GM18873 (cell line): ENCODE measurements at regions not wholly inside any gene's neighbourhood (a gene's known extent, or its start where the extent isn't known, plus 50 kb on each side); places are given as distances from the start of the nearest gene placed in this dataset.
"Not testable (repeated sequence)": the region's sequence is repeated elsewhere in the genome, so short reads cannot be mapped to it uniquely, and the experiment has no call there.

Source experiments
- ATAC-seq: cut with Tn5 transposase; IDR thresholded peaks from one replicate; pipeline ENCODE4 v1.9.1; 2021; ENCODE audit warnings: mild to moderate bottlenecking, moderate library complexity, moderate number of reproducible peaks; ENCODE audit not compliant: unreplicated experiment, low FRiP score

DNA sequence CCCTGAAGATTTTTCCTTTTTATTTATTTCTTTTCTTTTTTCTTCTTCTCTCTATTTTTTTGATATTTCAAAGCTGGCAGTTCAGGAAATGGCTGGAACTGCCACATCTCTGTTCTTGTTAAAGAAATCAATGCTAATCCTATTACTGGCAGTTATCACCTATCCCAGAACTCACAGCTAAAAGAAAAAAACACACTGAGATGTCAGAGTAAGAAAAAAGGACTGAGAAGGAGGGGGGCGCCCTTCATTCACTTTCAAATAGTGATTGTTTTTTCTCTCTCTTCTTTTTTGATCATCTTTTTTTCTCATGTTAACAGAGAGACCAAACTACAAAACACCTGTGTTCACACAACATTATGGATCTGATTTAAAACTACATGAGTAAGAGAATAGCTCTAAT lies 337.1 kb downstream of the IL20RB start:
- ATAC-seq = no peak

DNA sequence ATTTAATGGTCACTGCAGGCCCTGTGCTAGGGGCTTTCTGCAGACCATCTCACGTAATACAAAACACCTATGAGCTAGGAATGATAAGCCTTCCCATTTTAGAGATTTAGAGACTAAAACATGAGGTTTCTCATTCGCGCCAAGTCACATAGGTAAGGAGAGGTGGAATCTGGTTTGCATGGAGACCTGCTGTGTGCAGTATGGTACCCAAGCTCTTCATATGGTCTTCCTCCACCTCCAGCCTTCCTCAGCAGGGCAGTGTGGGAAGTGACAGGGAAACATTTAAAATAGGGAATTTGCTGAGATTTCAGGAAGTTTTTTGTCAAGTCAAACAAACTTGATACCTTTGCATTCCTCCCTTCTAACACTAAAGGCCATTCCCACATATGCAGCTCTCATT lies 337.6 kb downstream of the IL20RB start:
- no peak for ATAC-seq

DNA sequence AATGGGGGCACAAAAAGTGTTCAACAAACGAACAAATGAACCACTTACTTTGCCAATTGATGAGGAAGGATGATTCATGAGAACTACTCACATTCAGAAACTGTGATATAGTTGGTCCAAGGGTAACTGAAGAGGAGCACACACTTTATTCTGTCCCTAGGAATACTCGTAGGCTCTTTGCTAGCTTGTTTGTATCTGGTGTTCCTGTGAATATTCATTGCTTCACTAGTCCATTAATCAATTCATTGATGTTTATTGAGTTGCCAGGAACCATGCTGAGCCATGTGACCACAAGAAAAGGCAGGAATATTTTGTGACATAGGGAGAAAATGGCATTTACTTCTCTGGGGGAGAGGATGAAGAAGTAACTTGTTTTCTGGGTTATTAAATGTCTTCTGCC lies 338.3 kb downstream of the IL20RB start:
- ATAC-seq = no peak

DNA sequence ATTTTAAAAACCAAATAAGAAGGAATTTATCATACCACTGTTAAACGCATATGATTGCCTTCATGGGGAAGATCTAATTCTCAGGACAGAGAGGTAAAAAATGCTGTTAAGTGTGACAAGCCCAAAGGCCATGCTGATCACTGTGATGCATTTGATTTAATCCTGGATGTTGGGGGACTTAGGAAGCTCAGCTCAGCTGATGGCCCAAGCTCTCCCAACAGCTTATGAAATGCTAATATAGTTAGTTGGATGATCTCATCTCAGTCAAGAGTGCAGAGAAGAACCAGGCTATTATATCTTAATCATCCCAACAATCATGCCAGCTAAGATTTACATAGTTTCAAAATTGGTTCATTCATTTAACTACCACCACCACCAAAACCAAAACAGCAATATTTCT lies 340.0 kb downstream of the IL20RB start:
- no peak for ATAC-seq

DNA sequence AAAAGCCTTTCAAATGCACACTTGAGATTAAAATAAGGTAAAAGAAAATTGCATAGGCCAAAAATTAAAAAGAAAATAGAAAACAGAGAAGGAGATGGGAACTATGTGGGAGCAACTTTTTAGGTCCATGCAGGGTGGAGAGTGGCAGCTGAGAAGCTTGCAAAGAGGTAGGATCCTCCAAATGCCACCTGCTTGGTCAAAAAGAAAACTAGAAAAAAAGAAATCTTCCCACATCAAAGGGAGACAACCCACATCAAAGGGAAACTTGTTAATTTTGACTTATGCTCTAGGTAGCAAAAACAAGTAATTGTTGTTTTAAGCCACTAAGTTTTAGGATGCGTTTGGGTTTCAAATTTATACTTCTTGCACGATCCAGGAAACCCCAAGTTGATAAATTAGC lies 342.9 kb downstream of the IL20RB start:
- ATAC-seq = no peak

DNA sequence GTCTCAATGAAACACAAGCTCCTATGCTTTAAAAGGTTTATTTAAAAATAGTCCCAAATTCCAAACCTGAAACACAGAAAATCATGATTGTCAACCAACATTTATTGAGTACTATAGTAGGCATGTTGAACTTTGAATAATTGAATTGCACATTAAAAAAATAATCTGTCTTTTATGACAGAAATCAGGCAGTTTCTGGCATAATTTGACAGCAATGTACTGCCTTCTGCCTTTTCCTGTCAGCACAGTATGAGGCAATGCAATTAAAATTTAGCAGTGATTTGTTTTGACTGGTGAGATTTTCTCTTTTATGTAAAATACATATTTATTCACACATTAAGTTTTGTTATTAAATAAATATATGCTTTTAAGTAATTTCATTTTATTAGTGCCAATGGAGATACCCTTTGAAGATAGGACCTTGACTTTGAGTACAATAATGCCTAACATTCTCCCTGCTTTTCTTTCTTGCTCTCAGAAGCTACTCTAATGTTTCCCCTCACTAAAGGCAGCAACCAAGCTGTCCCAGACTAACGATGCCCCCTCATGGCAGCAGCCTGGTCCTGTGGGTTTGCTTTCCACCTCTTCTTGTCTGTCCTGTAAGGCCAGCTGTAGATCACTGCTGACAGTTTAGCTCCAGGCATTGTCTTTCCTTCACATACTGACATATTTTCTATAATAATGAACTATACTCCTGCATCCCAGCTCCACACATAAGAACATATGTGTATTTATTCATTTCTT lies 346.7 kb downstream of the IL20RB start:
- ATAC-seq = no peak

DNA sequence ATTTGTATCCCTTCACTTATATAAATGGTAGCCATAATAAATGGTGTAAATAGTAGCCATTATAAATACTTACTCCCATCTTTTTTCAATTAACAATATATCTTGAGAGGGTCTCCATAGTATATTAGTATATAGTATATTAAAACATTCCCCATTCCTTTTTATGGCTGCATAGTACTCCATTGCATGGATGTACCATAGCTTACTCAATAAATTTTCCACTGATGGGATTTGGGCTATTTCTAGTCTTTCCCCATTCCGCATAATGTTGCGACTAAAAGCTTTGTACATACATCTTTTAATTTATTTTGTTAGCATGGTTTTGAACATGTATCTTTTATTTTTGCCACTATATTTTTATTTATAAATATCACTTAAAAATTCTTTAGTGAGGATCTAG lies 366.3 kb downstream of the IL20RB start:
- ATAC-seq = no peak

DNA sequence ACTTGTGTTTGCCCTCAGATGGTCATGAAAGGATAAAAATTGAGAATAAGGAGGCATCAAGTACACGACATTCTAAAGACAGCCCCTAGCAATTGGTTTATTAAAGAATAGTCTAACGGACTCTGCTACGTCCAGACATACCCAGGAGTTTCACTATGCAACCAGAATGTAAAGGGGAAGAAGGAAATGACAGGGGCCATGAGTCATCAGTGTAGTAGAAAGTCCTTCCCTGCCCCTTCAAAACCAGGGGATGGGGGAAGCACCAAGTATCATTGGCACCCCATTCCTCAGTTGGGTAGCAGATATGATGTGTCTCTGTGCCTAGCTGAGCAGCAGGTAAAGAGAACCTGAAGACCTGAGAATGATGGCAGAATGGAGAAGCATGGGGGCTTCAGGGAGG lies 367.4 kb downstream of the IL20RB start:
- ATAC-seq = peak; percentile 60

DNA sequence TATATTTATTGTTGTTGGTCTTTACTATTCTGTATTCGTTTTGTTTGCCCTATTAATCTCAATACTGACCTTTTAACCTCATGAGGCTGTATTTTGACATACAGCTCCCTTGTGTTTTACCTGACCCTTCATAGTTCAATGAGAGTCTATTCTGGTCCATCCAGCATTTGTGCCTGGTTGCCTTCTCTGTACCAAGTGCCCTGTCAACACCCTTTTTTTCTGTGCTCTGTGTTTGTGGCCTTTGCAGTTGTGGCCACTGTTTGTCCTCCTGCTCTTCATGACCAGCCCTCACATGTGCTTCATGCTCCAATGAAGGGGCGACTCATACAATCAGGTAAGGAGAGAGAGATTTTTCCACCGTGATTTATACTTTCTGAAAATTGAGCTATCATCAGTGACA lies 368.2 kb downstream of the IL20RB start:
- ATAC-seq = no peak

DNA sequence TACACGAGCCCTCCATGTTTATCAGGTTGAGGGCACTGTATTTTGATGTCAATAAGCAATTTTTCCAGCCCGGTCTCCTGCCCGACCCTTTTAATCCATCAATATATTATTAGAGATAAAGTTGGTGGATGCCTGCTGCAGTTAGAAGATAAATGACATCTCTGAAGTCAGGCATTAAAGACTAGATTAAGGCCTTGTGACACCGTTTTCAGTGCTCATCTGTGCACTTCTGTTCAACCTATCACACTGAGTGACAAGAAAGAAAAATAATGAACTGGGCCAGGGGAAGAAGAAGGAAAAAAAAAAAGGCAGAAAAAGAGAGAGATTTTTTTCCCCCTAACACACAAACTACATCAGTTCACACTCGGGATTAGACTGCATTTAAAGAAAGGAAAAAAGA lies 371.8 kb downstream of the IL20RB start:
- no peak for ATAC-seq

DNA sequence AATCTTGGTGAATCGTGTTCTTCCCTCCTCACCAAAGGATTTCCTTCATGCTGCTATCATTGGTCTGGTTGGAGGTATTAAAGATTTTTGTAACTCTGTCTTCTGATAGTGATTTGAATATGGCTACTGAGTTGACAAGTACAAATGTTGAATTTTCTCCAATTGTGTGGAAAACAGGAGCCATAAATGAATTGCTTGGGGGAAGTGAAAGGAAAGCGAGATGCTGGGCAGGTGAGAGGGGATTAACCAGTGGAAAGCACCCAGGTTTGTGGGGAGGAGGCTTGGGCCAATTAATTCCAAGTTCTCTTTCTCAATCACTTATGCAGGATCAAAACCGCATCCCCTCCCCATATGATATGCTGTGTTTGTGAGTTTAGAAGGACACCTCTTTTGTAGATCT lies 372.5 kb downstream of the IL20RB start:
- no peak for ATAC-seq

DNA sequence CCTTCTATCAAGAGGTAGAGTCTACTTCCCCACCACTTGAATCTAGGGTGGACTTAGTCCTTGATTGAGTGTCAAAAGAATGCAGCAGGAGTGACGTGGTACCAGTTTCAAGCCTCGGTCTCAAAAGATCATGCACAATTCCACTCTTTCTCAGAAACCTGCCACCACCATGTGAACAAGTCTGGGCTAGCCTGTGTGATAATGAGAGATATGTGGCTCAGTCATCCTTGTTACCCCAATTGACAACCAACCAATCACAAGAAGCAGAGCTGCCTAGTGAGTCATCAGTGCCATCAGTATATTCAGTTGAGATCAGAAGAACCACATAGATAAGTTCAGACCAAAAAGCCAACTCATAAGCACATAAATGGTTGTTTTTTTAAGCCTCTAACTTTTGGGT lies 374.5 kb downstream of the IL20RB start:
- no peak for ATAC-seq

DNA sequence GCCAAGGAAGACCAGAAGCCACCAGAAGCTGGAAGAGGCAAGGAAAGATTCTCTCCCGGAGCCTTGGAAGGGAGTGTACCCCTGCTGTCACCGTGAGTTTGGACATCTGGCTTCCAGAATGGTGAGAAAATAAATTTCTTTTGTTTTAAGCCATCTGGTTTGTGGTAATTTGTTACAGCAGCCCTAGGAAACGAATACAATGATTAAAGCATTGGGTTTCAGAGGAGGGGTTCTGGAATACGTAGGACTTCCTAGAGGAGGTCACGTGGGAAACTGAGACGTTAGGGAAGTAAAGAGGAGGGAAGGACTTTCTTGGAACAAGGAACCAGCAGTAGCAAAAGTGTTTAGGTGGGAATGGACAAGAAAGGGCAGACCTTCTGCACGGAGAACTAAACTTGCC lies 377.7 kb downstream of the IL20RB start:
- no peak for ATAC-seq

DNA sequence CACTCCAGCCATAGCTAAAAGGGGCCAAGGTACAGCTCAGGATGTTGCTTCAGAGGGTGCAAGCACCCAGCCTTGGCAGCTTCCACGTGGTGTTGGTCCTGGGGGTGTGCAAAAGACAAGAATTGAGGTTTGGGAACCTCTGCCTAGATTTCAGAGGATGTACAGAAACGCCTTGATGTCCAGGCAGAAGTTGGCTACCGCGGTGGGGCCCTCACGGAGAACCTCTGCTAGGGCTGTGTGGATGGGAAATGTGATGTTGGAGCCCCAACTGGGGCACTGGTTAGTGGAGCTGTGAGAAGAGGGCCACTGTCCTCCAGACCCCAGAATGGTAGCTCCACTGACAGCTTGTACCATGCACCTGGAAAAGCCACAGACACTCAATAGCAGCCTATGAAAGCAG lies 380.6 kb downstream of the IL20RB start:
- not testable (repeated sequence) for ATAC-seq

DNA sequence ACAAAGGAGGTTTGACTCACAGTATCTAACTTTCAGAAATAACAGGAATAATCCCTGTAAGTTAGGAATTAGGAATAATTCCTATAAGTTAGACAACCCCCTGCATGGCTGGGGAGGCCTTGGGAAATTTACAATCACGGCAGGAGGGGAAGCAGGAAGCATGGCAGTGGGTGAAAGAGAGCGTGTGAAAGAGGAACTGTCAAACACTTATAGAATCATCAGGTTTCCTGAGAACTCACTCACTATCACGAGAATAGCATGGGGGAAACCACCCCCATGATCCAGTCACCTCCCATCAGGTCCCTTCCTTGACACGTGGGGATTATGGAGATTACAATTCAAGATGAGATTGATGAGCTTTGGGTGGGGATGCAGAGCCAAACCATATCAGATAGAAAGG lies 385.5 kb downstream of the IL20RB start:
- ATAC-seq = no peak

DNA sequence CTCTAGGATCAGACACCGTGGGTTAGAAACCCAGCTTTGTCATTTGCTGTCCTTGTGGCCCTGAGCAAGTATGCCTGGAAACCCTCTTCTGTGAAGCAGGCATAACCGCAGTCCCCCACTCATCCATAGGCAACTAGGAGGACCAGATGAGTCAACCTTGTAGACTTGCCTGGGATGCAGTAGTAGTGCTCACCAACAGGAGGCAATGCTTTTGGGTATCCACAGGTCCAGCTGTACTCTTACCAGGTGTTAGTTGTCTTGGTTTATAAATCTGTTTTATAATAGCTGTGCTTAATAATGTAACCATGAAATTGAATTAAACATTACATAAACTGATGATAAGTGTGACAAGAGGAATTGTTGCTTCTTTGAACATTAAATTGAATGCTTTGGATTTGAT lies 389.3 kb downstream of the IL20RB start:
- ATAC-seq = no peak

DNA sequence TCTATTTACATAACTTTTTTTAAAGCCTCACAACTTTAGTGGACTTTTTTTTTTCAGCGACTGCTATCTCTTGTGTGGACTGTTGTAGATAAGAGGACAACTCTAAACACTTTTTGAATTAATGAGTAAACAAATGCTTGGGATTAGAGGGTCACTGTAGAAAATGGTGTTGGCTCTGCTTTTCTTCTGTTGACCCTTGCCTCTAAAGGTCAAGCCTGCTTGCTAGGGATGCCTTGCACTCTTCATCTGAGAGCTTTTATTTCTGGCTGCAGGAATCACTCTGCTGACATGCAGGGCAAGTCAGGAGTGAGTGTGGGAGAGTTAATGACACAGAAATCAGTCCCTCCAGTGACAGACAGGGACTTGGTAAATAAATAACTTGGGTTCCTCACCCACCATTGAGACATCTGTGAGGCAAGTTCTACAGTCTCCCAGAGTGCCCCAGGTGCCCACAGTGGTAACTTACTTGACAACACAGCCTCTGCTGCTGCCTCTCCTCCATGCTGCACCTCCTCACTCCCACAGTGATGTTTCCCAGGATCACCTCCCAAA lies 390.1 kb downstream of the IL20RB start:
- ATAC-seq = no peak

DNA sequence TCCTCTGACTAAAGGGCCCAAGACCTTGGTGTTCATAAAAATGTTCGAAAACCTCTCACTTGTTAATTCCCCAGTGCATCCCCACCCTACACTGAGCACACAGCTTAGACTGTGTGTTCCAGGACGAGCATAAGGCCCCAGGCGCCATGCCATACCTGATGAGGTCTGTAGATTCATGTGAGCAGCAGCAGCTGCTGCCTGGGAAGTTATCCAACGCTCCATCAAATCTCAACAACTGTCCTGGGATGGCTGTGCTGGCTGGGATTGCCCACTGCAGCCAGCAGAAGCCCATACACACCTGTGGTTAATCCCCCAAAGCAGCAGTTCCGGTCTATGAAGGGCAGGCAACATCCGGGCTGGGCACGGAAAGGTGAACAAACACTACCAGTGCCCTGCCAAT lies 391.2 kb downstream of the IL20RB start:
- ATAC-seq = no peak

DNA sequence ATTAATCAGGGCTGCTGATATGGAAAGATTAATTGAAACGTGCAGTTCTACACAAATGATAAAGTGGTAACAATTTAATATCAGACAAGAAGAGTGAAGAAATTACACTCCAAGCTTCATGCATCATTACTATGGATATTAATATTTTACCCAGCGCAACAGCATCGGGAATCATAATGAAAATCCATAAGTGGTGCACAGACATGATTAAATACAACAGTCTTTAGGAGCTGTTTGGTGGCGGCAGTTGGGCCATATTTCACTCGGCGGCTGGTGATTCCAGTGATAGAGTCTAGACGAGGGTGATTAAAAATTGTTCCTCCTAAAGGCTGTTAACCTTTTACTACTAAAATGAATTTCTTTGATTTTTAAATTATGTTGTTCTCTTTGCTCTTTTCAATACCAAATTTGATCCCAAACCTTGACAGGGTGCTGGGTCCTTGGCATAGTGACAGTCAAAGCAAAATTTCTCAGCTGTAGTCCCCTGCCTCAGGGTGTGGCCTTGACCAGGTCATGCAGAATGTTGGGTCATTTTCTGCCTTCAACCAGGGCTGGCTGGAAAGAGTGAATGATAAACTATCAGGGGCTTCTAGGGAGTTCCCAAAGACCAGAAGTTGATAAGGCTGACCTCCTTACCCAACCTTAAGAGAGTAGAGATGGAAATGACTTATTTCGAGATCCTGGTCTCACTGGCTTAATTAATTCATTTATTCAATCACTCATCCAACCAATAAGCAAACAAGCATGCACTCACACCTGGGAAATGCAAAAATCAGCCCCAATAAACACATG lies 392.0 kb downstream of the IL20RB start:
- no peak for ATAC-seq

DNA sequence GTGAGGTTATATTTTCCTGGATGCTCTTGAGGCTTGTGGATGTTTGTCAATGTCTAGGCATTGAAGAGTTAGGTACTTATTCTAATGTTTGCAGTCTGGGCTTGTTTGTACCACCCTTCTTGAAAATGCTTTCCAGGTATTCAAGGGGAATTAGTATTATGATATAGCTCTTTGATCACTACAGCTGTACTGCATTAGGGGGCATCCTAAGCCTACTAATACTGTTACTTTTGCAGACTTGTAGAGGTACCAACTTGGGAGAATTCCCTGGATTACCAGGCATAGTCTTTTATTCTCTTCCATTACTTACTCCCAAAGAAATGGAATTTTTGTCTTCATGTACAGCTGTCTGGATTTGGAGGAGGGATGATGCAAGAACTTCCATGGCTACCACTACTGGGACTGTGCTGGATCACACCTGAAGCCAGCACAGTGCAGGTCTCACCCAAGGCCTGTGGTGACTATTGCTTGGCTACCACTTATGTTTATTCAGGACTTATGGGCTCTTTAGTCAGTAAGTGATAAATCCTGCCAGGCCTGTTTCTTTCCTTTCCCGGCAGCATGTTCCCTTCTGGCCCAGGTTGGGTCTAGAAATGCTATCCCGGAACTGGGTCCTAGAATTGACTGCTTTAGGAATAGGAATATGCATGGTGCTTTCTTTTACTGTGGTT lies 402.9 kb downstream of the IL20RB start:
- no peak for ATAC-seq

DNA sequence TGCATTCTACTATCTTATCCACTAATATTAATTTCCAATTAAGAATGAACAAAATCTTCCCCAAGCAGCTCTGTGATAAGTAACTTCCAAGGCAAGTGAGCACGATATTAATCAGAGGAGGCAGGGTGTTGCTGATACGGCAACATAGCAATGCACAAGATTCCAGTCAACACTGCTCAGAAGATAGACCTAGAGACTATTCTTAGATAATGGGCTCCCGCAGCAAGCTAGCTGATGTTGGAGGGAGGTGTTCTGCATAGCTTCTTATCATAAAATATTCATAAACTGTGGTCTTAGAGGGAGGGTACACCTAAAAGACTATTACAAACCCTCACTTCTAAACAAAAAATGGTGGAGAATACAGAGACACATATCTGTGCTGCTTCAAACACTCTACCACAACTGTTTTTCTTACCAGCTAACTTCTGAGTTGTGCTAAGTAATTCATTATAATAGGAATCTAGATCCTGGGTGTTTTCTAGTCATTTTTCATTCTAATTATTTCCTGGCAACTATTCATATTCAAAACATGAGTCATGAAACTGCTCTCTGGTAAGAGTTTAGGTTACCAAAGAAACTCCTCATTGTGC lies 382.0 kb upstream of the SOX14 start:
- ATAC-seq = no peak
